PC-9 (cell line): ENCODE measurements at regions not wholly inside any gene's neighbourhood (a gene's known extent, or its start where the extent isn't known, plus 50 kb on each side); places are given as distances from the start of the nearest gene placed in this dataset.

Experiments used
- CTCF ChIP-seq: fragments of 200-600 bp; sonication (generic); conservative IDR thresholded peaks from 2 replicates; pipeline ENCODE4 v1.6.1; 2017; ENCODE audit warnings: mixed run types, antibody characterized with exemption, mild to moderate bottlenecking, moderate library complexity
- EZH2 ChIP-seq: fragments of 200-600 bp; sonication (generic); IDR thresholded peaks from 2 replicates; pipeline ENCODE4 v1.8.0; 2017; ENCODE audit warnings: antibody characterized with exemption, low read depth

- TF ChIP-seq CTCF (no peak), EZH2 (no peak)
These were observed 54.9 kb upstream of the TNRC6B start for GRCh38 chr22:40122792-40123191.
